Endothelial cell of umbilical vein (primary cell): ENCODE measurements at regions not wholly inside any gene's neighbourhood (a gene's known extent, or its start where the extent isn't known, plus 50 kb on each side); places are given as distances from the start of the nearest gene placed in this dataset.

Experiments used
- BruUV-seq: library from RNA; stranded (reverse); fragments of 400-500 nt; replicated peaks from 2 replicates; lab custom pipeline; 2021; lab: Mats Ljungman, UMichigan
- CTCF ChIA-PET: fragments of 300-600, 350-600 bp; sonication (Branson Sonifier 250); formaldehyde crosslinking; loops from one replicate; lab custom pipeline; 2021; ENCODE audit warnings: antibody characterized with exemption, inconsistent platforms; lab: Charles Lee
- POLR2A ChIA-PET: fragments of 300-600, 350-600 bp; sonication (Branson Sonifier 250); formaldehyde crosslinking; loops from one replicate; lab custom pipeline; 2021; ENCODE audit warnings: antibody characterized with exemption, inconsistent platforms; lab: Charles Lee
- DNase-seq: peaks from one replicate; pipeline ENCODE4 v3.0.0-alpha.2; 2011; ENCODE audit warnings: low read depth, low spot score
- FAIRE-seq: peaks from 2 replicates; lab custom pipeline; 2011; peaks lifted over from hg19 to GRCh38; lab: Jason Lieb, UNC
- H2AFZ ChIP-seq: 2 replicates; pipeline ENCODE4 v1.6.0; 2012; ENCODE audit warnings: low read depth, low read length, control low read depth, inconsistent platforms
- H3K27ac ChIP-seq: 2 replicates; pipeline ENCODE4 v1.5.1; 2011; ENCODE audit warnings: low read depth, mild to moderate bottlenecking, control low read depth, low read length, moderate library complexity; ENCODE audit not compliant: insufficient read depth
- H3K27me3 ChIP-seq, 2 experiments: 2 replicates each; pipeline versions ENCODE4 v1.6.0 to v1.6.1; 2011; ENCODE audit warnings: low read length in 2 of 2, mixed read lengths in 1 of 2; ENCODE audit not compliant: control insufficient read depth in 2 of 2, insufficient read depth in 2 of 2
- H3K36me3 ChIP-seq, 2 experiments: 2 replicates in 1 of 2; 3 replicates in 1 of 2; pipeline ENCODE4 v1.5.1; 2011; ENCODE audit warnings: low read length in 2 of 2, mild to moderate bottlenecking in 1 of 2, moderate library complexity in 1 of 2; ENCODE audit not compliant: control insufficient read depth in 2 of 2, insufficient read depth in 2 of 2; ENCODE audit errors: extremely low read depth in 1 of 2
- H3K4me1 ChIP-seq: 3 replicates; pipeline ENCODE4 v1.5.1; 2011; ENCODE audit warnings: mild to moderate bottlenecking, low read length; ENCODE audit not compliant: control insufficient read depth, insufficient read depth; ENCODE audit errors: extremely low read depth
- H3K4me2 ChIP-seq: 2 replicates; pipeline ENCODE4 v1.6.1; 2011; ENCODE audit warnings: low read length, control low read depth, mixed read lengths; ENCODE audit not compliant: insufficient read depth
- H3K4me3 ChIP-seq, 3 experiments: fragments of 200-600 bp in 1 of 3; sonication (generic), shearing (Covaris generic) in 1 of 3; replicated peaks in 1 of 3; 2 replicates each; pipeline ENCODE4 v1.5.1; 2011 to 2016; ENCODE audit warnings: control low read depth in 3 of 3, low read length in 3 of 3, mild to moderate bottlenecking in 2 of 3, inconsistent platforms in 1 of 3, low read depth in 1 of 3, moderate library complexity in 1 of 3; ENCODE audit not compliant: insufficient read depth in 1 of 3
- H3K79me2 ChIP-seq: 2 replicates; pipeline ENCODE4 v1.6.0; 2012; ENCODE audit warnings: low read length, inconsistent platforms; ENCODE audit not compliant: control insufficient read depth, insufficient read depth
- H3K9ac ChIP-seq: replicated peaks from 2 replicates; pipeline ENCODE3; 2011; ENCODE audit warnings: low read length, control low read depth; ENCODE audit not compliant: insufficient read depth; ENCODE audit errors: extremely low read depth
- H3K9me1 ChIP-seq: replicated peaks from 3 replicates; pipeline ENCODE4 v1.6.0; 2011; ENCODE audit warnings: mild to moderate bottlenecking, low read length; ENCODE audit not compliant: control insufficient read depth, insufficient read depth; ENCODE audit errors: extremely low read depth
- H3K9me3 ChIP-seq: replicated peaks from 2 replicates; pipeline ENCODE4 v1.5.1; 2012; ENCODE audit warnings: low read length, inconsistent platforms; ENCODE audit not compliant: control insufficient read depth, insufficient read depth
- H4K20me1 ChIP-seq: replicated peaks from 2 replicates; pipeline ENCODE3; 2011; ENCODE audit warnings: mild to moderate bottlenecking, low read length; ENCODE audit not compliant: control insufficient read depth, insufficient read depth; ENCODE audit errors: extremely low read depth
- EZH2 ChIP-seq: IDR thresholded peaks from 2 replicates; pipeline ENCODE4 v1.6.1; 2012; ENCODE audit warnings: borderline replicate concordance, low read depth, mild to moderate bottlenecking, moderate library complexity, low read length, inconsistent platforms; ENCODE audit not compliant: severe bottlenecking
- FOS ChIP-seq: IDR thresholded peaks from 2 replicates; pipeline ENCODE4 v1.6.1; 2011; ENCODE audit warnings: mild to moderate bottlenecking, low read length, moderate library complexity, borderline replicate concordance; ENCODE audit not compliant: insufficient read depth
- GATA2 ChIP-seq: IDR thresholded peaks from 2 replicates; pipeline ENCODE4 v1.7.0; 2011; ENCODE audit warnings: low read depth, mild to moderate bottlenecking, moderate library complexity, mixed read lengths, low read length; ENCODE audit not compliant: insufficient read length, insufficient read depth
- JUN ChIP-seq: IDR thresholded peaks from 2 replicates; pipeline ENCODE4 v1.6.1; 2011; ENCODE audit warnings: borderline replicate concordance, low read depth; ENCODE audit not compliant: insufficient read length, insufficient read depth
- MYC ChIP-seq: IDR thresholded peaks from one replicate; pipeline ENCODE4 v1.6.1; 2011; ENCODE audit warnings: mild to moderate bottlenecking, low read depth, low read length
- POLR2A ChIP-seq: IDR thresholded peaks from 2 replicates; pipeline ENCODE4 v1.6.1; 2012; ENCODE audit warnings: low read depth, mild to moderate bottlenecking, control low read depth, low read length
- POLR2AphosphoS5 ChIP-seq: IDR thresholded peaks from 2 replicates; pipeline ENCODE4 v1.6.1; 2012; ENCODE audit warnings: low read depth, mild to moderate bottlenecking, control low read depth, low read length, moderate library complexity; ENCODE audit not compliant: insufficient read depth
- dilution Hi-C: fragments of 300-500 bp; cut with MboI; formaldehyde crosslinking; loops from one replicate; pipeline ENCODE4 v1.15.0; 2019; ENCODE audit warnings: low sequenced_read_pairs; ENCODE audit not compliant: extremely low pct_ligation_motif_present
- intact Hi-C: fragments of 100-400 bp; cut with micrococcal nuclease; formaldehyde crosslinking; loops from one replicate; pipeline ENCODE4 v1.10.0; 2022
- TF ChIP-seq, protein P1 (sequence below): IDR thresholded peaks from 2 replicates; pipeline ENCODE4 v1.6.1; 2011; ENCODE audit not compliant: insufficient read depth, insufficient read length
- TF ChIP-seq, protein P2 (sequence below), 2 donors: IDR thresholded peaks; 1 replicate in 1 of 2; 2 replicates in 1 of 2; pipeline ENCODE4 v1.5.1; 2011; ENCODE audit warnings: low read length in 2 of 2, mild to moderate bottlenecking in 2 of 2, moderate library complexity in 2 of 2, control low read depth in 1 of 2, inconsistent platforms in 1 of 2, low read depth in 1 of 2; ENCODE audit not compliant: insufficient read depth in 1 of 2; ENCODE audit errors: extremely low read depth in 1 of 2

DNA sequence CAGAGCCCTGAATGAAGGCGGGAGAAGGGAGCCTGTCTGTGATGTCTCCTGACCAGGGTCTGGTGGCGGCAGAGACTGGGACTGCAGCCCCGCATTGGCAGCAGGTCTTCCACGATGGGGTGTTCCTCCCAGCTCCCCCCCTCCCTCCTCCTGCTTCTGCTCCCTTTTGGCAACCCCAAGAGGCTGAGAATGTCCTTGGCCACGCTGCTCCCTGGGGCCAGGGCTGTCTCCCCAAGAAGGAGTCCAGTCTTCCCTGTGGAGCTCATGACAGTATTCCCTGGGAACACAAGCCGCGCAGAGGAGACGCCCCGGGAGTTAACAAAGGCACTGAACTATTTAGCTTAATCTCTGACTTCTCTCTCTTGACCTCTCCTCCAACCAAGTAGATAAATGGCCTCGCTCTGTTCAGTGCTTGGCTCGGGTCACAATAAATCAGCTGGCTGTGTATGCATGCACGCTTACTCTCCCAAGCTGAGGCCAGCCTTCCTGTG lies 84.0 kb upstream of the NEURL1B start:
- Histone ChIP-seq H3K4me3 (no peak overlapping the region), H3K79me2 (no peaks in the 10 kb centered on the region), H3K27me3 (peaks cover 1 to 8% of the 10 kb centered on the region in 2 experiments), H3K4me1 (no peaks in the 10 kb centered on the region), H3K36me3 (no peaks in the 10 kb centered on the region), H4K20me1 (no peaks in the 10 kb centered on the region), H3K27ac (no peak overlapping the region), H3K9me3 (no peaks in the 10 kb centered on the region), H3K9ac (no peak overlapping the region), H2AFZ (no peak overlapping the region), H3K9me1 (no peaks in the 10 kb centered on the region), H3K4me2 (no peak overlapping the region)
- DNase-seq: no peak
- TF ChIP-seq POLR2AphosphoS5: no peak
- no peak for TF ChIP-seq MYC
- TF ChIP-seq POLR2A: no peak
- no peak for TF ChIP-seq GATA2
- TF ChIP-seq, protein P1, sequence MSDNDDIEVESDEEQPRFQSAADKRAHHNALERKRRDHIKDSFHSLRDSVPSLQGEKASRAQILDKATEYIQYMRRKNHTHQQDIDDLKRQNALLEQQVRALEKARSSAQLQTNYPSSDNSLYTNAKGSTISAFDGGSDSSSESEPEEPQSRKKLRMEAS: no peak
- TF ChIP-seq JUN: no peak
- TF ChIP-seq, protein P2, sequence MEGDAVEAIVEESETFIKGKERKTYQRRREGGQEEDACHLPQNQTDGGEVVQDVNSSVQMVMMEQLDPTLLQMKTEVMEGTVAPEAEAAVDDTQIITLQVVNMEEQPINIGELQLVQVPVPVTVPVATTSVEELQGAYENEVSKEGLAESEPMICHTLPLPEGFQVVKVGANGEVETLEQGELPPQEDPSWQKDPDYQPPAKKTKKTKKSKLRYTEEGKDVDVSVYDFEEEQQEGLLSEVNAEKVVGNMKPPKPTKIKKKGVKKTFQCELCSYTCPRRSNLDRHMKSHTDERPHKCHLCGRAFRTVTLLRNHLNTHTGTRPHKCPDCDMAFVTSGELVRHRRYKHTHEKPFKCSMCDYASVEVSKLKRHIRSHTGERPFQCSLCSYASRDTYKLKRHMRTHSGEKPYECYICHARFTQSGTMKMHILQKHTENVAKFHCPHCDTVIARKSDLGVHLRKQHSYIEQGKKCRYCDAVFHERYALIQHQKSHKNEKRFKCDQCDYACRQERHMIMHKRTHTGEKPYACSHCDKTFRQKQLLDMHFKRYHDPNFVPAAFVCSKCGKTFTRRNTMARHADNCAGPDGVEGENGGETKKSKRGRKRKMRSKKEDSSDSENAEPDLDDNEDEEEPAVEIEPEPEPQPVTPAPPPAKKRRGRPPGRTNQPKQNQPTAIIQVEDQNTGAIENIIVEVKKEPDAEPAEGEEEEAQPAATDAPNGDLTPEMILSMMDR (IDR thresholded peaks at IDR 0.05; ENCODE audit: extremely low read depth in 1 of 2, insufficient read depth in 1 of 2, low read depth in 1 of 2, low read length in 2 of 2): no peak
- TF ChIP-seq FOS: no peak
- TF ChIP-seq EZH2: no peak
- CTCF ChIA-PET: no interaction called here
- no peak for FAIRE-seq
- dilution Hi-C loops: no loop called here
- intact Hi-C loops: no loop called here
- POLR2A ChIA-PET: no interaction called here
- BruUV-seq: no TSS peak
